ENCODE measurements at regions not wholly inside any gene's neighbourhood (a gene's known extent, or its start where the extent isn't known, plus 50 kb on each side); places are given as distances from the start of the nearest gene placed in this dataset.

- TF ChIP-seq CTCF (conservative IDR thresholded peaks at IDR 0.05; ENCODE audit: low read length), result no peak
- no peak for DNase-seq (ENCODE audit: low read depth)
- no peak overlapping the region for H3K4me3 ChIP-seq (ENCODE audit: low read length)
Measured at GRCh38 chr9:84123648-84124406, 143.2 kb downstream of the RMI1 start.

- H3K4me3 ChIP-seq (ENCODE audit: low read length), result no peak overlapping the region
- TF ChIP-seq CTCF (conservative IDR thresholded peaks at IDR 0.05; ENCODE audit: low read length), result no peak
- no peak for DNase-seq (ENCODE audit: low read depth)
Measured at GRCh38 chr9:84125046-84125445, 144.4 kb downstream of the RMI1 start.

GRCh38 chr9:84129529-84129928 is 148.9 kb downstream of the RMI1 start:
- DNase-seq (ENCODE audit: low read depth), result no peak
- no peak overlapping the region for H3K4me3 ChIP-seq (ENCODE audit: low read length)
- TF ChIP-seq CTCF (conservative IDR thresholded peaks at IDR 0.05; ENCODE audit: low read length), result no peak

- H3K4me3 ChIP-seq (ENCODE audit: low read length), result no peak overlapping the region
- TF ChIP-seq CTCF (conservative IDR thresholded peaks at IDR 0.05; ENCODE audit: low read length), result no peak
- peak; percentile 71 for DNase-seq (ENCODE audit: low read depth)
Measured at GRCh38 chr9:84136119-84136868, 155.7 kb downstream of the RMI1 start.

- no peak for DNase-seq (ENCODE audit: low read depth)
- H3K4me3 ChIP-seq (ENCODE audit: low read length), result no peak overlapping the region
- no peak for TF ChIP-seq CTCF (conservative IDR thresholded peaks at IDR 0.05; ENCODE audit: low read length)
Measured at GRCh38 chr9:84137968-84138367, 157.4 kb downstream of the RMI1 start.

GRCh38 chr9:84138541-84138940 is 157.9 kb downstream of the RMI1 start:
- no peak overlapping the region for H3K4me3 ChIP-seq (ENCODE audit: low read length)
- TF ChIP-seq CTCF (conservative IDR thresholded peaks at IDR 0.05; ENCODE audit: low read length), result no peak
- no peak for DNase-seq (ENCODE audit: low read depth)
